ENCODE measurements at regions not wholly inside any gene's neighbourhood (a gene's known extent, or its start where the extent isn't known, plus 50 kb on each side); places are given as distances from the start of the nearest gene placed in this dataset.
"Not testable (repeated sequence)": the region's sequence is repeated elsewhere in the genome, so short reads cannot be mapped to it uniquely, and the experiment has no call there.

GRCh38 chr1:104125970-104126369 lies 376.3 kb downstream of the AMY1C start:
- DNase-seq: no peak
- no peaks in the 10 kb centered on the region for H3K4me1 ChIP-seq (ENCODE audit: low read length)
- no peaks in the 10 kb centered on the region for H3K79me2 ChIP-seq (ENCODE audit: low read length)
- H3K9me3 ChIP-seq (ENCODE audit: low read length): peaks cover 12% of the 10 kb centered on the region; the same call in 1 of the 2 replicates
- no peaks in the 10 kb centered on the region for H3K27me3 ChIP-seq (ENCODE audit: low read length)
- H2AFZ ChIP-seq (ENCODE audit: low read length): no peak overlapping the region
- no peaks in the 10 kb centered on the region for H4K20me1 ChIP-seq (ENCODE audit: insufficient read depth, low read depth, low read length)
- no peak overlapping the region for H3K27ac ChIP-seq (ENCODE audit: low read length)
- H3K9ac ChIP-seq (ENCODE audit: low read length): no peak overlapping the region
- H3K36me3 ChIP-seq (ENCODE audit: insufficient read depth, low read length): no peaks in the 10 kb centered on the region
- no peak overlapping the region for H3K4me2 ChIP-seq (ENCODE audit: low read depth, low read length, poor library complexity, severe bottlenecking)
- no peaks in the 10 kb centered on the region for H3K9me2 ChIP-seq (replicated peaks; ENCODE audit: insufficient read depth, low read length)
- H3K4me3 ChIP-seq (ENCODE audit: low read length): no peak overlapping the region

- Histone ChIP-seq H3K27ac (ENCODE audit: low read length) (no peak overlapping the region), H3K9me2 (replicated peaks; ENCODE audit: insufficient read depth, low read length) (no peaks in the 10 kb centered on the region), H3K4me2 (ENCODE audit: low read depth, low read length, poor library complexity, severe bottlenecking) (no peak overlapping the region), H3K79me2 (ENCODE audit: low read length) (no peaks in the 10 kb centered on the region), H3K27me3 (ENCODE audit: low read length) (no peaks in the 10 kb centered on the region), H3K4me1 (ENCODE audit: low read length) (no peaks in the 10 kb centered on the region), H3K9me3 (ENCODE audit: low read length) (peaks cover 15% of the 10 kb centered on the region), H2AFZ (ENCODE audit: low read length) (no peak overlapping the region), H3K36me3 (ENCODE audit: insufficient read depth, low read length) (no peaks in the 10 kb centered on the region), H3K9ac (ENCODE audit: low read length) (no peak overlapping the region), H4K20me1 (ENCODE audit: insufficient read depth, low read depth, low read length) (no peaks in the 10 kb centered on the region), H3K4me3 (ENCODE audit: low read length) (no peak overlapping the region)
- DNase-seq: peak; percentile 42
Measured at GRCh38 chr1:104132382-104132973, 382.8 kb downstream of the AMY1C start.

DNA sequence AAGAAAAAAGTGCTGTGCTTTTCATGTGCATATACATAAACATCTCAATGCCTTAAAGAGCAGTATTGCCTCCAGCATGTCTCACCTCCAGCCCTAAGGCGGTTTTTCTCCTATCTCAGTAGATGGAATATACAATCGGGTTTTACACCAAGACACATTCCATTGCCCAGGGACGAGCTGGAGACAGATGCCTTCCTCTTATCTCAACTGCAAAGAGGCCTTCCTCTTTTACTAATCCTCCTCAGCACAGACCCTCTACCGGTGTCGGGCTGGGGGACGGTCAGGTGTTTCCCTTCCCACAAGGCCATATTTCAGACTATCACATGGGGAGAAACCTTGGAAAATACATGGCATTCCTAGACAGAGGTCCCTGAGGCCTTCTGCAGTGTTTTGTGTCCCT lies 385.3 kb downstream of the AMY1C start:
- H3K9ac ChIP-seq (ENCODE audit: low read length); H4K20me1 ChIP-seq (ENCODE audit: insufficient read depth, low read depth, low read length); H3K4me3 ChIP-seq (ENCODE audit: low read length); H2AFZ ChIP-seq (ENCODE audit: low read length); H3K27me3 ChIP-seq (ENCODE audit: low read length); H3K9me2 ChIP-seq (replicated peaks; ENCODE audit: insufficient read depth, low read length); H3K36me3 ChIP-seq (ENCODE audit: insufficient read depth, low read length); H3K27ac ChIP-seq (ENCODE audit: low read length); DNase-seq; H3K9me3 ChIP-seq (ENCODE audit: low read length); H3K4me1 ChIP-seq (ENCODE audit: low read length); H3K79me2 ChIP-seq (ENCODE audit: low read length); H3K4me2 ChIP-seq (ENCODE audit: low read depth, low read length, poor library complexity, severe bottlenecking): not testable (repeated sequence)

GRCh38 chr1:104136621-104137020 lies 386.9 kb downstream of the AMY1C start:
- H3K4me3 ChIP-seq (ENCODE audit: low read length): no peak overlapping the region
- H3K9ac ChIP-seq (ENCODE audit: low read length): no peak overlapping the region
- no peaks in the 10 kb centered on the region for H4K20me1 ChIP-seq (ENCODE audit: insufficient read depth, low read depth, low read length)
- H3K9me2 ChIP-seq (replicated peaks; ENCODE audit: insufficient read depth, low read length): no peaks in the 10 kb centered on the region
- DNase-seq: no peak
- no peaks in the 10 kb centered on the region for H3K79me2 ChIP-seq (ENCODE audit: low read length)
- no peaks in the 10 kb centered on the region for H3K4me1 ChIP-seq (ENCODE audit: low read length)
- no peak overlapping the region for H2AFZ ChIP-seq (ENCODE audit: low read length)
- H3K27ac ChIP-seq (ENCODE audit: low read length): no peak overlapping the region
- H3K9me3 ChIP-seq (ENCODE audit: low read length): peaks cover 3% of the 10 kb centered on the region; the same call in 1 of the 2 replicates
- no peak overlapping the region for H3K4me2 ChIP-seq (ENCODE audit: low read depth, low read length, poor library complexity, severe bottlenecking)
- H3K27me3 ChIP-seq (ENCODE audit: low read length): no peaks in the 10 kb centered on the region
- H3K36me3 ChIP-seq (ENCODE audit: insufficient read depth, low read length): no peaks in the 10 kb centered on the region

DNA sequence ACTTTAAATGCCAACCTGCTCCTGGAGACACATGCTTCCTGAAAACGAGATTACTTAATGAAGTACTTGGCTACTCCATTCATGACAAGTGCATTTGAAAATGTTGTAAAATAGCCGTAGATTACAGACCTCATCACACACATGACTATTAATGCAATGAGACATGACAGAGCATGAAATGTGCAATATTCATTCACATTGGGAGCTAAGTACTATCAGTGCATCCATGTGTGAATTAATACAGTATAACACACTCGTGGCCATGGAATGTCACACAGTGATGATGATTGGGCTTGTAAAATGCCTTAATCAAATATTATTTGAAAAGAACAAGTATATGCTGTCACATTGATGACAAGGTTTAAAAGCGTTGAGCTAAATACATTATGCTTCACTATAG lies 407.0 kb downstream of the AMY1C start:
- no peak overlapping the region for H3K4me3 ChIP-seq (ENCODE audit: low read length)
- no peaks in the 10 kb centered on the region for H3K79me2 ChIP-seq (ENCODE audit: low read length)
- peaks cover 24% of the 10 kb centered on the region for H3K9me3 ChIP-seq (ENCODE audit: low read length)
- H3K36me3 ChIP-seq (ENCODE audit: insufficient read depth, low read length): no peaks in the 10 kb centered on the region
- no peak overlapping the region for H2AFZ ChIP-seq (ENCODE audit: low read length)
- H3K27me3 ChIP-seq (ENCODE audit: low read length): no peaks in the 10 kb centered on the region
- no peak overlapping the region for H3K4me2 ChIP-seq (ENCODE audit: low read depth, low read length, poor library complexity, severe bottlenecking)
- no peaks in the 10 kb centered on the region for H3K9me2 ChIP-seq (replicated peaks; ENCODE audit: insufficient read depth, low read length)
- no peak overlapping the region for H3K9ac ChIP-seq (ENCODE audit: low read length)
- DNase-seq: no peak
- H3K27ac ChIP-seq (ENCODE audit: low read length): no peak overlapping the region
- no peaks in the 10 kb centered on the region for H4K20me1 ChIP-seq (ENCODE audit: insufficient read depth, low read depth, low read length)
- H3K4me1 ChIP-seq (ENCODE audit: low read length): no peaks in the 10 kb centered on the region

- H3K79me2 ChIP-seq (ENCODE audit: low read length): no peaks in the 10 kb centered on the region
- H3K4me3 ChIP-seq (ENCODE audit: low read length): no peak overlapping the region
- H4K20me1 ChIP-seq (ENCODE audit: insufficient read depth, low read depth, low read length): no peaks in the 10 kb centered on the region
- DNase-seq: no peak
- no peaks in the 10 kb centered on the region for H3K36me3 ChIP-seq (ENCODE audit: insufficient read depth, low read length)
- H3K9ac ChIP-seq (ENCODE audit: low read length): no peak overlapping the region
- H3K4me2 ChIP-seq (ENCODE audit: low read depth, low read length, poor library complexity, severe bottlenecking): no peak overlapping the region
- H2AFZ ChIP-seq (ENCODE audit: low read length): peak overlapping the region; percentile 28; the same call in 1 of the 2 replicates
- H3K27ac ChIP-seq (ENCODE audit: low read length): no peak overlapping the region
- no peaks in the 10 kb centered on the region for H3K27me3 ChIP-seq (ENCODE audit: low read length)
- H3K9me3 ChIP-seq (ENCODE audit: low read length): peaks cover 15% of the 10 kb centered on the region; the same call in 1 of the 2 replicates
- no peaks in the 10 kb centered on the region for H3K9me2 ChIP-seq (replicated peaks; ENCODE audit: insufficient read depth, low read length)
- no peaks in the 10 kb centered on the region for H3K4me1 ChIP-seq (ENCODE audit: low read length)
Measured at GRCh38 chr1:104163912-104164476, 414.3 kb downstream of the AMY1C start.

DNA sequence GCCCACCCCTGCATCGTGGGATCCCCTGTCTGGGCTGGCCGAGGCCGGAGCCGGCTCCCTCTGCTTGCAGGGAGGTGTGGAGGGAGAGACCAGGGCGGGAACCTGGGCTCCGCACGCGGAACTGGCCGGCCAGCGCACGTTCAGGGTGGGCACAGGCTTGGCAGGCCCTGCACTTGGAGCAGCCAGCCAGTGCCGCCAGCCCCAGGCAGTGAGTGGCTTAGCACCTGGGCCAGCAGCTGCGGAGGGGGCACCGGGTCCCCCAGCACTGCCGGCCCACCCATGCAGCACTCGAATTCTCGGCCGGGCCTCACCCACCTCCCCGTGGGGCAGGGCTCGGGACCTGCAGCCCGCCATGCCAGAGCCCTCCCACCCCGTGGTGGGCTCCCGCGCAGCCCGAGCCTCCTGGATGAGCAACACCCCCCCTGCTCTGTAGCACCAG lies 422.6 kb downstream of the AMY1C start:
- Histone ChIP-seq H2AFZ (ENCODE audit: low read length) (no peak overlapping the region), H3K79me2 (ENCODE audit: low read length) (no peaks in the 10 kb centered on the region), H3K4me1 (ENCODE audit: low read length) (no peaks in the 10 kb centered on the region), H3K9me3 (ENCODE audit: low read length) (peaks cover 18% of the 10 kb centered on the region), H3K4me3 (ENCODE audit: low read length) (no peak overlapping the region), H3K9ac (ENCODE audit: low read length) (no peak overlapping the region), H4K20me1 (ENCODE audit: insufficient read depth, low read depth, low read length) (no peaks in the 10 kb centered on the region), H3K9me2 (replicated peaks; ENCODE audit: insufficient read depth, low read length) (no peaks in the 10 kb centered on the region), H3K36me3 (ENCODE audit: insufficient read depth, low read length) (no peaks in the 10 kb centered on the region), H3K27ac (ENCODE audit: low read length) (no peak overlapping the region), H3K27me3 (ENCODE audit: low read length) (no peaks in the 10 kb centered on the region), H3K4me2 (ENCODE audit: low read depth, low read length, poor library complexity, severe bottlenecking) (no peak overlapping the region)
- no peak for DNase-seq

GRCh38 chr1:104182251-104182650 lies 432.6 kb downstream of the AMY1C start:
- Histone ChIP-seq H3K27ac (ENCODE audit: low read length) (no peak overlapping the region), H3K9me3 (ENCODE audit: low read length) (peaks cover 21% of the 10 kb centered on the region), H3K9me2 (replicated peaks; ENCODE audit: insufficient read depth, low read length) (no peaks in the 10 kb centered on the region), H3K36me3 (ENCODE audit: insufficient read depth, low read length) (no peaks in the 10 kb centered on the region), H3K4me1 (ENCODE audit: low read length) (no peaks in the 10 kb centered on the region), H3K79me2 (ENCODE audit: low read length) (no peaks in the 10 kb centered on the region), H3K4me2 (ENCODE audit: low read depth, low read length, poor library complexity, severe bottlenecking) (no peak overlapping the region), H4K20me1 (ENCODE audit: insufficient read depth, low read depth, low read length) (no peaks in the 10 kb centered on the region), H3K9ac (ENCODE audit: low read length) (no peak overlapping the region), H3K27me3 (ENCODE audit: low read length) (no peaks in the 10 kb centered on the region), H2AFZ (ENCODE audit: low read length) (no peak overlapping the region), H3K4me3 (ENCODE audit: low read length) (no peak overlapping the region)
- DNase-seq: no peak

All from Karpas-422 (cell line).